Thyroid gland (tissue), 4 donors: ENCODE measurements at regions not wholly inside any gene's neighbourhood (a gene's known extent, or its start where the extent isn't known, plus 50 kb on each side); places are given as distances from the start of the nearest gene placed in this dataset.

ENCODE experiments used
- DNase-seq, 2 donors: peaks; one replicate each; pipeline ENCODE4 v3.0.0-alpha.2; 2019
- H3K27ac ChIP-seq, 3 donors: fragments of 200-600 bp; sonication (generic); 1 replicate in 2 of 3; 2 replicates in 1 of 3; pipeline ENCODE4 v1.5.1; 2016 to 2019; ENCODE audit warnings: mild to moderate bottlenecking in 1 of 3, moderate library complexity in 1 of 3
- H3K27me3 ChIP-seq: fragments of 200-600 bp; sonication (generic); one replicate; pipeline ENCODE4 v1.5.1; 2019
- H3K36me3 ChIP-seq, 2 donors: fragments of 200-600 bp; sonication (generic); one replicate each; pipeline ENCODE4 v1.5.1; 2016 to 2019
- H3K4me1 ChIP-seq, 2 donors: fragments of 200-600 bp; sonication (generic); one replicate each; pipeline ENCODE4 v1.5.1; 2017 to 2019
- H3K4me3 ChIP-seq, 3 donors: fragments of 200-600 bp; sonication (generic); replicated peaks in 1 of 3; 1 replicate in 2 of 3; 2 replicates in 1 of 3; pipeline ENCODE4 v1.5.1; 2016; ENCODE audit warnings: mild to moderate bottlenecking in 1 of 3
- H3K9me3 ChIP-seq: fragments of 200-600 bp; sonication (generic); one replicate; pipeline ENCODE4 v1.5.1; 2017
- CTCF ChIP-seq, 6 experiments: fragments of 200-600 bp in 3 of 6; fragments of 450-650 bp in 3 of 6; sonication (generic) in 3 of 6; IDR thresholded peaks; one replicate each; pipeline ENCODE4 v1.5.1; 2016 to 2019; ENCODE audit warnings: antibody characterized with exemption in 6 of 6, mild to moderate bottlenecking in 2 of 6, inconsistent platforms in 1 of 6, moderate library complexity in 1 of 6
- POLR2A ChIP-seq, 2 donors: fragments of 450-650 bp; IDR thresholded peaks; one replicate each; pipeline ENCODE4 v1.6.1; 2017; ENCODE audit warnings: antibody characterized with exemption in 2 of 2, mild to moderate bottlenecking in 2 of 2, moderate library complexity in 1 of 2
- WGBS, 2 donors: methylation state at CpG; one replicate each; pipeline ENCODE4 v1.1.5; 2017; 5-methylcytosine and 5-hydroxymethylcytosine counted together
- intact Hi-C: fragments of 100-400 bp; cut with DNase I; formaldehyde crosslinking; loops from one replicate; pipeline ENCODE4 v1.15.1; 2023

- intact Hi-C loops, result no loop called here
- no peaks in the 10 kb centered on the region for H3K36me3 ChIP-seq
- WGBS, 2 donors, result 43 to 48% methylated on average over 4 of the region's 4 CpGs
- no peaks in the 10 kb centered on the region for H3K27me3 ChIP-seq
- no peak overlapping the region for H3K27ac ChIP-seq
- H3K4me1 ChIP-seq, result peaks cover 0 to 7% of the 10 kb centered on the region in 2 donors
- H3K4me3 ChIP-seq, result no peak overlapping the region
- no peak for DNase-seq
- H3K9me3 ChIP-seq, result no peaks in the 10 kb centered on the region
- TF ChIP-seq CTCF (IDR thresholded peaks at IDR 0.05), result no peak
- no peak for TF ChIP-seq POLR2A (IDR thresholded peaks at IDR 0.05)
Measured at GRCh38 chr6:54646069-54646950, 200.3 kb upstream of the FAM83B start.

GRCh38 chr6:54646951-54647664 lies 199.5 kb upstream of the FAM83B start:
- 79 to 86% methylated on average over 8 of the region's 8 CpGs for WGBS, 2 donors
- H3K4me1 ChIP-seq, result peaks cover 0 to 7% of the 10 kb centered on the region in 2 donors
- intact Hi-C loops, result no loop called here
- no peak for DNase-seq
- TF ChIP-seq CTCF (IDR thresholded peaks at IDR 0.05) (no peak), POLR2A (IDR thresholded peaks at IDR 0.05) (no peak)
- H3K27me3 ChIP-seq, result no peaks in the 10 kb centered on the region
- no peaks in the 10 kb centered on the region for H3K9me3 ChIP-seq
- no peak overlapping the region for H3K27ac ChIP-seq
- H3K36me3 ChIP-seq, result no peaks in the 10 kb centered on the region
- no peak overlapping the region for H3K4me3 ChIP-seq

- intact Hi-C loops, result no loop called here
- H3K4me1 ChIP-seq, result peaks cover 32 to 44% of the 10 kb centered on the region in 2 donors
- TF ChIP-seq POLR2A (IDR thresholded peaks at IDR 0.05) (no peak), CTCF (IDR thresholded peaks at IDR 0.05) (no peak)
Measured at GRCh38 chr6:54654381-54654780, 192.2 kb upstream of the FAM83B start.

DNA sequence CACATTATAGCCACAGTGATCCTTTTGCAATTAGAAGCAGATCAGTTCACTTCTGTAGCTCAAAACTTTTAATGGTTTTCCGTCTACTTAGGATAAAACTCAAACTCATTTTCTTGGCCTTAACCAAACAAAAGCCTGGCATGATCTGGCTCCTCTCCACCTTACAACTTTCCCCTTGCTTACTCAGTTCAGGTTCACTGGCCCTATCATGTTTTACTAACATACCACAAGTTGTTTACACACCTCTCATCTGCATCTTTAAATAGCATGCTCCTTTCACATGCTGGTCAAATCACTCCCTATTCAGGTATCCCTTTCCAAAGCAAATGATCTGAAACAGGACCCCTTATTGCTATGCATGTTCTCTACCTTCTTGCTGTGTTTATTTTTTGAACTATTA lies 191.4 kb upstream of the FAM83B start:
- TF ChIP-seq POLR2A (IDR thresholded peaks at IDR 0.05), result no peak
- TF ChIP-seq CTCF (IDR thresholded peaks at IDR 0.05), result no peak
- Histone ChIP-seq H3K4me3 (no peak overlapping the region), H3K27ac (peak overlapping the region; percentile 31 to 63 (median 47)), H3K9me3 (no peaks in the 10 kb centered on the region), H3K4me1 (peaks cover 35 to 48% of the 10 kb centered on the region in 2 donors), H3K36me3 (no peaks in the 10 kb centered on the region), H3K27me3 (no peaks in the 10 kb centered on the region)
- DNase-seq, result peak; percentile 47 to 55
- WGBS, 2 donors, result 30 to 40% methylated on average over 1 of the region's 1 CpG
- intact Hi-C loops, result no loop called here

More at GRCh38 chr6:54654381-54654780, 192.2 kb upstream of the FAM83B start:
- Histone ChIP-seq H3K27me3 (no peaks in the 10 kb centered on the region), H3K4me3 (no peak overlapping the region), H3K9me3 (no peaks in the 10 kb centered on the region), H3K27ac (peak overlapping the region in 2 of 3 donors; percentile 47 to 63), H3K36me3 (no peaks in the 10 kb centered on the region)
- no peak for DNase-seq

DNA sequence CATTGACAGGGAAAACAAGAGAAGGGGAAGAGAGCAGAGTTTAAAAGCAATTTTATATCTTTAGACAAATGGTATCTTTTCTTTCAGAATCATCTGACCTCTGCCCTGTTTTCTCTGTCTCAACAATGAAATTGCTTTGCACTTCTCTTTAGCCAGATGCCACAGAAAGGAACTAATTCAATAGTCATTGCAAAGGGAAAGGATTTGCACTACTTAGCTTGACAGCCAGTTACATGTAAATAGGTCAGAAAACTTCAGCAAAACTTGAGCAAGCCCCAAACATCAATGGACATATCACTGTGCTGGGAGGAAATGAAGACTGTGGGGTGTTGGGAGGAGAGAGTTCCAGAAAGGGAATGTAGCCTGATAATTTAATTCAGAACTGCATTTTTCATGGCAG lies 181.3 kb upstream of the FAM83B start:
- Histone ChIP-seq H3K36me3 (no peaks in the 10 kb centered on the region), H3K4me3 (no peak overlapping the region), H3K9me3 (no peaks in the 10 kb centered on the region), H3K27me3 (no peaks in the 10 kb centered on the region), H3K27ac (no peak overlapping the region), H3K4me1 (no peaks in the 10 kb centered on the region)
- DNase-seq, result no peak
- intact Hi-C loops, result no loop called here
- TF ChIP-seq POLR2A (IDR thresholded peaks at IDR 0.05) (no peak), CTCF (IDR thresholded peaks at IDR 0.05) (no peak)
